Stimulated activated memory B cell treated with anti-CD40 and anti-IgM and Interleukin-4, amounts not matched to agents 10 μg/mL and 1 μg/mL and 100 μg/mL, for 72 hours (primary cell): ENCODE measurements at regions not wholly inside any gene's neighbourhood (a gene's known extent, or its start where the extent isn't known, plus 50 kb on each side); places are given as distances from the start of the nearest gene placed in this dataset.
"Not testable (repeated sequence)": the region's sequence is repeated elsewhere in the genome, so short reads cannot be mapped to it uniquely, and the experiment has no call there.

Source experiments
- ATAC-seq: fragments of 150-1000 bp; cut with Tn5 transposase; 2 replicates; pipeline ENCODE4 v1.10.0; 2021
- H3K27ac Mint-ChIP-seq: one replicate; pipeline ENCODE4 v1.8.0; 2022; ENCODE audit warnings: mild to moderate bottlenecking, mixed read lengths
- H3K27me3 Mint-ChIP-seq: one replicate; pipeline ENCODE4 v1.8.0; 2022; ENCODE audit warnings: mixed read lengths
- H3K36me3 Mint-ChIP-seq: one replicate; pipeline ENCODE4 v1.8.0; 2022; ENCODE audit warnings: mixed read lengths
- H3K4me1 Mint-ChIP-seq: one replicate; pipeline ENCODE4 v1.8.0; 2022; ENCODE audit warnings: mixed read lengths
- H3K4me3 Mint-ChIP-seq: one replicate; pipeline ENCODE4 v1.8.0; 2022; ENCODE audit warnings: mild to moderate bottlenecking, moderate library complexity, mixed read lengths
- H3K9me3 Mint-ChIP-seq: one replicate; pipeline ENCODE4 v1.8.0; 2022; ENCODE audit warnings: mixed read lengths

DNA sequence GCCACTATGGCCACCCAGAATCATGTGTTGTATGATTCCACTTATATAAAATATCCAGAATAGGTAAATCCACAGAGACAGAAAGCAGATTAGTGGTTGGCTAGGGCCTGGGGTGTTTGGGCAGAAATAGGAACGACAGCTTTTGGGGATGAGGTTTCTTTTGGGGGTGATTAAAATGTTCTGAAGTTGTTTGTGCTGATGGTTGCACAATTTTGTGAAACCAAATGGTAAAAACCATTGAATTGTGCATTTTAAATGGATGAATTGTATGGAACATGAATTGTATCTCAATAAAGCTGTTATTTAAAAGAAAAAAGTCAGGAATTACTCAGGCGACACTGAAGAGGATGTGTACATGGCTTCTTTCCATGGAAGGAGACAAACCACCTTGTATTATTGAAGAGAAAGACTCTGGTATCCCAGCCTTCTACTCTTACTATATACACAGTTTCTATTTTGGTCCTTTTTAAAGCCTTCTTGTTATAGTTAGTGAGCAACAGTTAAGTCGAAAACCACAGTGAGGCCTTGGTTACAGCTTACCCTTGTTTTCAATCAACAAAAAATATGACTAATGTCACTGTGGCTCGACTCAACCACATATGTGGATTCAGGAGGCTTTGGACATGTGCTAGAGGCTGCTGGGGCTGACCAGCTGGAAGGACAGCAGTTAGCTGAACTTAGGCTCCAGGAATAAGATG is 57.1 kb upstream of the KMT2E start:
- Mint-ChIP-seq H3K4me3 (no peak overlapping the region), H3K9me3 (no peaks in the 10 kb centered on the region), H3K4me1 (peaks cover 23% of the 10 kb centered on the region), H3K27ac (peak overlapping the region; percentile 87), H3K36me3 (peaks cover under 1% of the 10 kb centered on the region), H3K27me3 (no peaks in the 10 kb centered on the region)
- peak; percentile 71 for ATAC-seq

DNA sequence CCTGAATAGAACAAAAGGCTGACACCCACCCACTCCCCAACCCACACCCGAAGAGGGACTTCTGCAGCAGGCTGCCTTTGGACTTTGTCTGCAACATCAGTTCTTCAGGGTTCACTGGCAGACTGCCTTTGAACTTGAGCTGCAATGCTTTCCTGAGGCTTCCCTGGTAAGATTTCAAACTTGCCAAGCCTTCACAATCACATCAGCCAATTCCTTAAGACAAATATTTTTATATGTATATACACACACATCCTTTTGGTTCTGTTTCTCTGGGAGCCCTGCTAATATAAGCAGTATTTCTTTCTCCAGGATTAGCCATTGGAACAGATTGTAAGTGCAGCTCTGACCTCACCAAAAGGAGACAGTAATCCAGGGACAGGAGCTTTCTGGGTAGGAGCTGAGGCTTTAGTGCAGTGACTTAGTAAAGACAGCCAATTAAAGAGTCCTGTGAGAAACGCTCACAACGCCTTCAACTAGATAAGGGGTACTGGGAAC is 55.6 kb upstream of the KMT2E start:
- Mint-ChIP-seq H3K36me3 (peaks cover 10% of the 10 kb centered on the region), H3K4me1 (peaks cover 22% of the 10 kb centered on the region), H3K27me3 (no peaks in the 10 kb centered on the region), H3K27ac (no peak overlapping the region), H3K9me3 (no peaks in the 10 kb centered on the region), H3K4me3 (no peak overlapping the region)
- ATAC-seq = no peak

- peaks cover 22% of the 10 kb centered on the region for H3K4me1 Mint-ChIP-seq
- H3K36me3 Mint-ChIP-seq = peaks cover 19% of the 10 kb centered on the region
- not testable (repeated sequence) for H3K9me3 Mint-ChIP-seq, H3K27ac Mint-ChIP-seq, H3K4me3 Mint-ChIP-seq, ATAC-seq, H3K27me3 Mint-ChIP-seq
Observed at GRCh38 chr7:104959483-104959882, 54.5 kb upstream of the KMT2E start.

DNA sequence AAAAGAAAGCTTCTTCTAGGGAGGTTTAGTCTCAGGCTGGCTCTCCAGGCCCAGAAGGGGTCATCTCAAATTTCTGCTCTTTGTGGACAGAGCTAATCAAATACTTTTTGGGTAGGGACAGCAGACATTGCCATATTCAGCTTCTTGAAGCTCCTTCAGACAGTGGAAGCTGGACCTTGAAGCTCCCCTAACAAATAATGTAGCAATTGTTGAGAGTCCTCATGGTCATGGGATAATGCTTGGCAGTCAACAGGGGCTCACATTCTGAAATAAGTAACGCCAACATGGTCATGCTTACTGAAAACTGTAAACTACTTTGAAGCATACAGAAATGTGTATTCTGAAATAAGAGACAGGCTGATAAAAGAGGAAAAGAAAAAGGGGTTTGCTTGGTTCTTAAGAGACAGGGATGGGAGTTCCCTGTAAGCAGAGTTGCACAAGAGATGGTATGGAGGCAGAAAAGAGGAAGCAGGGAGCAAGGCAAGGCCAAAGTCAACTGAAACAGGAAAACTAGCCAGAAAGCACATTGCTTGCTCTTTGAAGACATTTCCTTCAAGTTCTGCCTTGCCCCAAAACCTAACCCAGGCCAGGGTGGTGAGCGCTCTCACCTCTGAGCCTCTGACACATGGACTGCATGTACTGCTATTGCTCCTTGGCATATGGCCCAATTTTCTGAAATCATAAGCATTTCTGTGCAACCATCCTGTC is 53.1 kb upstream of the KMT2E start:
- Mint-ChIP-seq H3K4me1 (peaks cover 22% of the 10 kb centered on the region), H3K27me3 (no peaks in the 10 kb centered on the region), H3K9me3 (no peaks in the 10 kb centered on the region), H3K27ac (peak overlapping the region; percentile 69), H3K4me3 (no peak overlapping the region), H3K36me3 (peaks cover 21% of the 10 kb centered on the region)
- ATAC-seq = peak; percentile 43

GRCh38 chr7:104961821-104962220 is 52.2 kb upstream of the KMT2E start:
- Mint-ChIP-seq H3K4me1 (peaks cover 17% of the 10 kb centered on the region), H3K27ac (no peak overlapping the region)

DNA sequence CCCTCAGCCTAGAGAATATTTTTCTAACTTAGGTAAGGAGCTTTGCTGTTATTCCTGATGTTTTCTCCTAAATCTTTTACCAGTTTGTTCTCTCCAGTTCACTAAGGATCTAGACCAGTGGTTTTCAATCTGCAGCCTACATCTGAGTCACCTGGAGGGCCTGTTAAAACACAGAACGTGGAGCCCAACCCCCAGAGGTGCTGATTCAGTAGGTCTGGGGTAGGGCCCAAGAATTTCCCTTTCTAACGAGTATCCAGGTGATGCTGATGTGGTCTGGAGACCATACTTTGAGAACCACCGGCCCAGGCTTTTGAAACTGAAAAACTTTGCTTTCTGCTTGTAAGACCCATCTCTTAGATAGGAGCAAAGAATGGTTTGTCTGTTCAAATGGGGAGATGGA is 51.2 kb upstream of the KMT2E start:
- H3K27ac Mint-ChIP-seq = peak overlapping the region; percentile 59
- no peaks in the 10 kb centered on the region for H3K9me3 Mint-ChIP-seq
- H3K4me3 Mint-ChIP-seq = no peak overlapping the region
- no peak for ATAC-seq
- peaks cover 16% of the 10 kb centered on the region for H3K4me1 Mint-ChIP-seq
- no peaks in the 10 kb centered on the region for H3K27me3 Mint-ChIP-seq
- H3K36me3 Mint-ChIP-seq = peaks cover 24% of the 10 kb centered on the region

More at GRCh38 chr7:104961821-104962220, 52.2 kb upstream of the KMT2E start:
- Mint-ChIP-seq H3K4me3 (no peak overlapping the region), H3K27me3 (no peaks in the 10 kb centered on the region), H3K9me3 (no peaks in the 10 kb centered on the region), H3K36me3 (peaks cover 24% of the 10 kb centered on the region)
- no peak for ATAC-seq

DNA sequence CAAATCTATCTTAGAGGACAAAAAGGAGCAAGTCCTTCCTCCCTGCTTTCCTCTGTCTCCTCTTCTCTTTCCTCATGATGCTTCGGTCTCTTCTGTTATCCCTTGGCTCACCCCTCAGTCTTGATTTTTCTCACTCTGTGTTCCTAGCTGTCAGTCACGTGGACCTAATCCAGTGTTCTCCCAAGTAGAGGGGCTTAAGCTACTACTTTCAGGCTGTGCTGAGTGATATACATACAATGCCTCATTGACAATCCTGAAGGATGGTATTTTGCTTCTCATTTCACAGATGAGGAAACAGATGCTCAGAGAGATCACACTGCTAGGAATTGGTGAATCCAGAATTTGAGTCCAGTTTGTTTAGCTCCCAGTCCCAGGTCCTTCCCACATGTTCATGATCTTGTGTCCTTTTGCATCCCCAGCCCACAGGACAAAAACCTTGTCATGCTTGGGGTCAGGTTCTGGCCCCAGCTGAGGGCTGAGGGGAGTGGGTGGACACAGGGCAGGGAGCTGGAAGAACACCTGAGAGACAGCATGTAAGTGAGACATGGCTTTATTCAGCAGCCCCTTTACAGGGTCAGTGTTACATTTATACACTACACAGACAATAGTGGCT is 50.5 kb upstream of the KMT2E start:
- H3K9me3 Mint-ChIP-seq = no peaks in the 10 kb centered on the region
- H3K4me3 Mint-ChIP-seq = no peak overlapping the region
- H3K36me3 Mint-ChIP-seq = peaks cover 24% of the 10 kb centered on the region
- H3K27ac Mint-ChIP-seq = no peak overlapping the region
- H3K4me1 Mint-ChIP-seq = peaks cover 16% of the 10 kb centered on the region
- H3K27me3 Mint-ChIP-seq = no peaks in the 10 kb centered on the region
- no peak for ATAC-seq

DNA sequence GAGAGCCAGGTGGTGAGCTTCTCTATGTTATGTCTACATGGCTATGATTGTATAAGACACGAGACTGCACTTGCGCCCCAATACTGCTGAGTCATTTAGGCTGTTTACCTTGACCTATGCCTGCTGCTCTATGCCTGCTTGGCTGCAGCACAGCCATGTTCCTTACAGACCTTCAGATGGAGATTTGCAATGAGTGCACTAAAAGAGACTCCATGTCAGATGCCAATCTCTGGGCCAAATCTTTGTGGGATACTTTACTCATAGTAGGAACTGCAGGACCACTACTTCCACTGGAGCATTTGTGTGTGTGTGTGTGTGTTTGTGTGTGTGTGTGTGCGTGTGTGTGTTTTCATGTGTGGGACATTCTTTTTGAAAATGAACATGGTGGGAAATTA is 50.0 kb upstream of the KMT2E start:
- H3K36me3 Mint-ChIP-seq = peaks cover 24% of the 10 kb centered on the region
- no peak for ATAC-seq
- H3K27ac Mint-ChIP-seq = no peak overlapping the region
- H3K27me3 Mint-ChIP-seq = no peaks in the 10 kb centered on the region
- H3K4me3 Mint-ChIP-seq = no peak overlapping the region
- peaks cover 16% of the 10 kb centered on the region for H3K4me1 Mint-ChIP-seq
- H3K9me3 Mint-ChIP-seq = no peaks in the 10 kb centered on the region
